ENCODE measurements at regions not wholly inside any gene's neighbourhood (a gene's known extent, or its start where the extent isn't known, plus 50 kb on each side); places are given as distances from the start of the nearest gene placed in this dataset.

DNA sequence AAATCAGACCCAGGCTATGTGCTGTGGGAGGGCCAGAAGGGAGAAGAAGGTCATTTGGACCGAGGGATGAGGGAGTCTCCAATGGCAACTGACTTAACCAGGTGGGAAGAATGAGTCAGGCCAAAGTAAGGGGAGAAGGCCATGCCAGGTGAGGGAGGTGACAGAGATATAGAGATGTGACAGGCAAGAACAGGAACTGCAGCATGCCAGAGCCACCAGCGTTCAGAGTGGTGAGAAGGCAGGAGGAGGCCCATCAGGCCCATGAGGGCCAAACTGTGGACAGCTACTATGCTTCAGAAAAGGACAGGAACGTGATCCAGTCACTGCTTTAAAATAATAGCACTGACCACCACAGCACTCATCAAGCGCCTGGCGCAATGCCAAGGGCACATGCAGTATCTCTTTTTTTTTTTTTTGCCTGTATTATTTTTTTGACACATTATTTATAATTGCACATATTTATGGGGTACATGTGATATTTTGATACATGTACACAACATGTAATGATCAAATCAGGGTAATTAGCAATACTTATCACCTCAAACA lies 154.3 kb upstream of the IGF1R start:
- ATAC-seq: no peak

GRCh38 chr15:98501192-98501591 lies 147.1 kb upstream of the IGF1R start:
- ATAC-seq: no peak
- TF ChIP-seq SNAI2 (CRISPR knock-in tag; IDR thresholded peaks at IDR 0.05) (no peak), ARNTL (CRISPR knock-in tag; IDR thresholded peaks at IDR 0.05; ENCODE audit: borderline replicate concordance, low read depth) (no peak), CSDC2 (CRISPR knock-in tag; IDR thresholded peaks at IDR 0.05) (no peak), ISL1 (CRISPR knock-in tag; IDR thresholded peaks at IDR 0.05) (no peak), ZNF70 (CRISPR knock-in tag; IDR thresholded peaks at IDR 0.05) (no peak), TCF4 (CRISPR knock-in tag; IDR thresholded peaks at IDR 0.05; ENCODE audit: borderline replicate concordance) (no peak), PPARA (CRISPR knock-in tag; IDR thresholded peaks at IDR 0.05; ENCODE audit: borderline replicate concordance) (no peak), ZFP3 (CRISPR knock-in tag; IDR thresholded peaks at IDR 0.05) (no peak), ZNF8 (CRISPR knock-in tag; IDR thresholded peaks at IDR 0.05) (no peak), ZFP30 (CRISPR knock-in tag; IDR thresholded peaks at IDR 0.05) (no peak), ZNF565 (CRISPR knock-in tag; conservative IDR thresholded peaks at IDR 0.05; ENCODE audit: low read depth) (no peak), RARB (CRISPR knock-in tag; IDR thresholded peaks at IDR 0.05) (no peak)
- TF ChIP-seq, protein P1, sequence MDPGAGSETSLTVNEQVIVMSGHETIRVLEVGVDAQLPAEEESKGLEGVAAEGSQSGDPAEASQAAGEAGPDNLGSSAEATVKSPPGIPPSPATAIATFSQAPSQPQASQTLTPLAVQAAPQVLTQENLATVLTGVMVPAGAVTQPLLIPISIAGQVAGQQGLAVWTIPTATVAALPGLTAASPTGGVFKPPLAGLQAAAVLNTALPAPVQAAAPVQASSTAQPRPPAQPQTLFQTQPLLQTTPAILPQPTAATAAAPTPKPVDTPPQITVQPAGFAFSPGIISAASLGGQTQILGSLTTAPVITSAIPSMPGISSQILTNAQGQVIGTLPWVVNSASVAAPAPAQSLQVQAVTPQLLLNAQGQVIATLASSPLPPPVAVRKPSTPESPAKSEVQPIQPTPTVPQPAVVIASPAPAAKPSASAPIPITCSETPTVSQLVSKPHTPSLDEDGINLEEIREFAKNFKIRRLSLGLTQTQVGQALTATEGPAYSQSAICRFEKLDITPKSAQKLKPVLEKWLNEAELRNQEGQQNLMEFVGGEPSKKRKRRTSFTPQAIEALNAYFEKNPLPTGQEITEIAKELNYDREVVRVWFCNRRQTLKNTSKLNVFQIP (CRISPR knock-in tag; IDR thresholded peaks at IDR 0.05; ENCODE audit: borderline replicate concordance, low read depth): no peak
- TF ChIP-seq, protein P2, sequence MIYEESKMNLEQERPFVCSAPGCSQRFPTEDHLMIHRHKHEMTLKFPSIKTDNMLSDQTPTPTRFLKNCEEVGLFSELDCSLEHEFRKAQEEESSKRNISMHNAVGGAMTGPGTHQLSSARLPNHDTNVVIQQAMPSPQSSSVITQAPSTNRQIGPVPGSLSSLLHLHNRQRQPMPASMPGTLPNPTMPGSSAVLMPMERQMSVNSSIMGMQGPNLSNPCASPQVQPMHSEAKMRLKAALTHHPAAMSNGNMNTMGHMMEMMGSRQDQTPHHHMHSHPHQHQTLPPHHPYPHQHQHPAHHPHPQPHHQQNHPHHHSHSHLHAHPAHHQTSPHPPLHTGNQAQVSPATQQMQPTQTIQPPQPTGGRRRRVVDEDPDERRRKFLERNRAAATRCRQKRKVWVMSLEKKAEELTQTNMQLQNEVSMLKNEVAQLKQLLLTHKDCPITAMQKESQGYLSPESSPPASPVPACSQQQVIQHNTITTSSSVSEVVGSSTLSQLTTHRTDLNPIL (CRISPR knock-in tag; IDR thresholded peaks at IDR 0.05; ENCODE audit: low read depth): no peak
- TF ChIP-seq, protein P3, sequence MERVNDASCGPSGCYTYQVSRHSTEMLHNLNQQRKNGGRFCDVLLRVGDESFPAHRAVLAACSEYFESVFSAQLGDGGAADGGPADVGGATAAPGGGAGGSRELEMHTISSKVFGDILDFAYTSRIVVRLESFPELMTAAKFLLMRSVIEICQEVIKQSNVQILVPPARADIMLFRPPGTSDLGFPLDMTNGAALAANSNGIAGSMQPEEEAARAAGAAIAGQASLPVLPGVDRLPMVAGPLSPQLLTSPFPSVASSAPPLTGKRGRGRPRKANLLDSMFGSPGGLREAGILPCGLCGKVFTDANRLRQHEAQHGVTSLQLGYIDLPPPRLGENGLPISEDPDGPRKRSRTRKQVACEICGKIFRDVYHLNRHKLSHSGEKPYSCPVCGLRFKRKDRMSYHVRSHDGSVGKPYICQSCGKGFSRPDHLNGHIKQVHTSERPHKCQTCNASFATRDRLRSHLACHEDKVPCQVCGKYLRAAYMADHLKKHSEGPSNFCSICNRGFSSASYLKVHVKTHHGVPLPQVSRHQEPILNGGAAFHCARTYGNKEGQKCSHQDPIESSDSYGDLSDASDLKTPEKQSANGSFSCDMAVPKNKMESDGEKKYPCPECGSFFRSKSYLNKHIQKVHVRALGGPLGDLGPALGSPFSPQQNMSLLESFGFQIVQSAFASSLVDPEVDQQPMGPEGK (CRISPR knock-in tag; IDR thresholded peaks at IDR 0.05; ENCODE audit: borderline replicate concordance): no peak

More for the DNA sequence above, 154.3 kb upstream of the IGF1R start:
- TF ChIP-seq BACH2 (CRISPR knock-in tag; IDR thresholded peaks at IDR 0.05; ENCODE audit: borderline replicate concordance) (no peak), ARNTL (CRISPR knock-in tag; IDR thresholded peaks at IDR 0.05; ENCODE audit: borderline replicate concordance, low read depth) (no peak), CSRNP3 (CRISPR knock-in tag; IDR thresholded peaks at IDR 0.05) (no peak), OSR1 (CRISPR knock-in tag; IDR thresholded peaks at IDR 0.05) (no peak), TCF4 (CRISPR knock-in tag; IDR thresholded peaks at IDR 0.05; ENCODE audit: borderline replicate concordance) (no peak), ZNF565 (CRISPR knock-in tag; conservative IDR thresholded peaks at IDR 0.05; ENCODE audit: low read depth) (no peak), TOX (CRISPR knock-in tag; IDR thresholded peaks at IDR 0.05; ENCODE audit: borderline replicate concordance) (no peak), ISL1 (CRISPR knock-in tag; IDR thresholded peaks at IDR 0.05) (no peak), ZC3H10 (CRISPR knock-in tag; IDR thresholded peaks at IDR 0.05) (no peak), SNAI2 (CRISPR knock-in tag; IDR thresholded peaks at IDR 0.05) (no peak), ZFP30 (CRISPR knock-in tag; IDR thresholded peaks at IDR 0.05) (no peak), ZNF70 (CRISPR knock-in tag; IDR thresholded peaks at IDR 0.05) (no peak), CSDC2 (CRISPR knock-in tag; IDR thresholded peaks at IDR 0.05) (no peak), ESRRG (CRISPR knock-in tag; IDR thresholded peaks at IDR 0.05) (no peak), PPARA (CRISPR knock-in tag; IDR thresholded peaks at IDR 0.05; ENCODE audit: borderline replicate concordance) (no peak)
- TF ChIP-seq, protein P1 (CRISPR knock-in tag; IDR thresholded peaks at IDR 0.05; ENCODE audit: borderline replicate concordance, low read depth): no peak
- TF ChIP-seq, protein P2 (CRISPR knock-in tag; IDR thresholded peaks at IDR 0.05; ENCODE audit: low read depth): no peak
- TF ChIP-seq, protein P3 (CRISPR knock-in tag; IDR thresholded peaks at IDR 0.05; ENCODE audit: borderline replicate concordance): no peak
